ENCODE measurements at regions not wholly inside any gene's neighbourhood (a gene's known extent, or its start where the extent isn't known, plus 50 kb on each side); places are given as distances from the start of the nearest gene placed in this dataset.

DNA sequence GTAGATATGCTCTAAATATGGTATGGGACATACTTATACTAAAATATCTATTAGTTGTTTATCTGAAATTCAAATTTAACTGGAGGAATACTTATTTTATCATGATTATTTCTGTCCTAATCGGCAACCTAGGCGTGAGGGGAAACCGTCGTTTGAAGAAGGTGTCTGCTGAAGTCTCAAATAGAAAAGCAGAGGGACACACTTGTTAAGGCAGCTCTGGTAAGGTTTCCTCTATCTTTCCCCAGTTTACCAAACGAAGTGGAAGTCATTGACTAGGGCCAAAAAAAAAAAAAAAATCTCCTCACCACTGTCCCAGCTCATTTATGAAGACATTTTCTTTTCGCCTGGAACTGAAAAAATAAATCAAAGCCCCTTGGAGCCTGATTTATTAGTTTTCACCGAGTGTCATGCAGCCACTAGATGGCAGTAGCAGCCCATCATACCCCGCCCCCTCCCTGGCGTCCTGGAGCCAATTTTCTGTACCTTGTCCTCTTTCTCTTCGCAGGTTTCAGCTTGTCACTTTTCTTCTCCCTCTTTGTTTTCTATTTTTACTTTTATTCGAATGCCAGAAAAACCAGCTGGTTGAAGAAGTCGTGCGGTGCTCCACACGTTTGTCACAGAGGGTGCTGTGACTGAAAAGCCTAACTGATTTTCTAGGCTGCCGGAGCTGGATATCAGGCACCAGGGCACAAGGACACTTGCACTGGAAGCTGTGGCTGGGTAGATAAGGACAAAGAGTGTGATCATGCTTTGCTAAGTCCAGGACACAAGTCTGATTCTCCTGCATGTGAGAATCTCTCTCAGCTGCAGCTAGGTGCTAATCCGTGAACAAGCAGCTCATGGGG lies 238.7 kb downstream of the ZPLD1 start:
- DNase-seq (ENCODE audit: low read depth) = no peak
- Histone ChIP-seq H3K36me3 (ENCODE audit: control insufficient read depth, insufficient read depth, low read length) (no peaks in the 10 kb centered on the region), H3K27me3 (ENCODE audit: control insufficient read depth, insufficient read depth, low read length) (no peaks in the 10 kb centered on the region), H3K4me3 (ENCODE audit: low read depth, low read length) (no peak overlapping the region)
- TF ChIP-seq, protein P1, sequence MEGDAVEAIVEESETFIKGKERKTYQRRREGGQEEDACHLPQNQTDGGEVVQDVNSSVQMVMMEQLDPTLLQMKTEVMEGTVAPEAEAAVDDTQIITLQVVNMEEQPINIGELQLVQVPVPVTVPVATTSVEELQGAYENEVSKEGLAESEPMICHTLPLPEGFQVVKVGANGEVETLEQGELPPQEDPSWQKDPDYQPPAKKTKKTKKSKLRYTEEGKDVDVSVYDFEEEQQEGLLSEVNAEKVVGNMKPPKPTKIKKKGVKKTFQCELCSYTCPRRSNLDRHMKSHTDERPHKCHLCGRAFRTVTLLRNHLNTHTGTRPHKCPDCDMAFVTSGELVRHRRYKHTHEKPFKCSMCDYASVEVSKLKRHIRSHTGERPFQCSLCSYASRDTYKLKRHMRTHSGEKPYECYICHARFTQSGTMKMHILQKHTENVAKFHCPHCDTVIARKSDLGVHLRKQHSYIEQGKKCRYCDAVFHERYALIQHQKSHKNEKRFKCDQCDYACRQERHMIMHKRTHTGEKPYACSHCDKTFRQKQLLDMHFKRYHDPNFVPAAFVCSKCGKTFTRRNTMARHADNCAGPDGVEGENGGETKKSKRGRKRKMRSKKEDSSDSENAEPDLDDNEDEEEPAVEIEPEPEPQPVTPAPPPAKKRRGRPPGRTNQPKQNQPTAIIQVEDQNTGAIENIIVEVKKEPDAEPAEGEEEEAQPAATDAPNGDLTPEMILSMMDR (IDR thresholded peaks at IDR 0.05; ENCODE audit: insufficient read depth, low read depth, low read length) = peak; percentile 88
- CTCF ChIA-PET = interaction anchor here (0.5 to 5.9 kb wide), 23 partner anchors 9 to 1275 kb away, joined by 3 to 44 read pairs (median 5); no protein-coding TSS in a partner anchor
- POLR2A ChIA-PET = interaction anchor here (0.7 kb wide), 1 partner anchor 30 kb away, joined by 5 read pairs; no protein-coding TSS in a partner anchor

DNA sequence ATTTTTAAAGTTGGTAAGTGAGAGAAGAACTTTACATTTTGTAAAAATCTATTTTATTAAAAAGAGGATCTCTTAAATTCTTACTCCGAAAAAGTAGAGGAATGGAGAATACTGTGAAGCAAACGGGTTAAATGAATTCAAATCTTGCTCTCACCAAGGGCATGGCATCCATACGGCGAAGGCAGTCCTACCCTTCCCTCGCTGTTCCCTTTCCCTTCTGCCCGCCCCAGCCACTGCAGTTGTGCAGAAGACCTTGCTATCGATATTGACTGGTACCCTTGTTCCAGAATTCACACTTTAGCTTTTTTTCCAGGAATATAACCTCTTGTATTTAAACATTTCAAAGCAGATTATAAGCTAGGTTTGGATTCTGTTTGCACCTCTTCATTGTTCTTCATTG lies 239.5 kb downstream of the ZPLD1 start:
- TF ChIP-seq, protein P1 (IDR thresholded peaks at IDR 0.05; ENCODE audit: insufficient read depth, low read depth, low read length) = no peak
- H3K27me3 ChIP-seq (ENCODE audit: control insufficient read depth, insufficient read depth, low read length) = no peaks in the 10 kb centered on the region
- no peak for DNase-seq (ENCODE audit: low read depth)
- POLR2A ChIA-PET = no interaction called here
- no peaks in the 10 kb centered on the region for H3K36me3 ChIP-seq (ENCODE audit: control insufficient read depth, insufficient read depth, low read length)
- no peak overlapping the region for H3K4me3 ChIP-seq (ENCODE audit: low read depth, low read length)
- CTCF ChIA-PET = interaction anchor here (0.6 to 5.9 kb wide), 13 partner anchors 9 to 117 kb away, joined by 3 to 44 read pairs (median 5); no protein-coding TSS in a partner anchor

DNA sequence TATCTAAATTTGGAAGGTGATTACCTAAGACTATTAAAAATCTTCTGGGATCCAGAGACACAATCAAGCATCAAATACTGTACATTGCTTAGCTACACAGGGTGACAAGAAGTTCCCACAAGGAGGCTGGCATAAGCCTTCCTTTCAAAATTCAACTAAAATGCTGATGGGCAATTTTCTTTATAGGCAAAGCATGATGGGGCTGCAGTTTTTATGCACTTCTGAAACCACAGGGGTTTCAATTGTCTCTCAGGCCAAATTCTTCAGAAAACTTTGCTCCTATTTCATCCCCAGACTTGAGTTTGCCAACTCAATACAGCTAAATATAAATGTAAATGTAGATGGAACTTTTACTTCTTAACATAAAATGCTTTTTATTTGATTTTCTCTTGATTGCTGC lies 241.6 kb downstream of the ZPLD1 start:
- Histone ChIP-seq H3K4me3 (ENCODE audit: low read depth, low read length) (no peak overlapping the region), H3K36me3 (ENCODE audit: control insufficient read depth, insufficient read depth, low read length) (no peaks in the 10 kb centered on the region), H3K27me3 (ENCODE audit: control insufficient read depth, insufficient read depth, low read length) (no peaks in the 10 kb centered on the region)
- no peak for DNase-seq (ENCODE audit: low read depth)
- POLR2A ChIA-PET = no interaction called here
- CTCF ChIA-PET = interaction anchor here (0.8 to 1.2 kb wide), 2 partner anchors 33 to 65 kb away, joined by 3 to 4 read pairs; no protein-coding TSS in a partner anchor
- TF ChIP-seq, protein P1 (IDR thresholded peaks at IDR 0.05; ENCODE audit: insufficient read depth, low read depth, low read length) = no peak

DNA sequence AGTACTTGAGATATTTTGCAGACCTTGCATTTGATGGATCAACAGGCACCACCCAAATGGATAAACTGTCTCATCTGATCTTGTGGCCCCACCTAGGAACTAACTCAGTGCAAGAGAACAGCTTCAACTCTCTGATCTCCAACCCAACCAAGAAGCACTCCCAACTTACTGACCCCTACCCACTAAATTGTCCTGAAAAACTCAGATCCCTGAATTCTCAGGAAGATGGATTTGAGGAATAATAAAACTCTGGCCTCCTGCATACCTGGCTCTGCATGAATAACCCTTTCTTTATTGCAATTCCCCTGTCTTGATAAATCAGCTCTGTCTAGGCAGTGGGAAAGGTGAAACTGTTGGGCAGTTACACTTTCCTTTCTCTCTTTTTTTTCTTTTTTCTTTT lies 247.9 kb downstream of the ZPLD1 start:
- no peaks in the 10 kb centered on the region for H3K36me3 ChIP-seq (ENCODE audit: control insufficient read depth, insufficient read depth, low read length)
- ChIA-PET CTCF (no interaction called here), POLR2A (no interaction called here)
- no peak overlapping the region for H3K4me3 ChIP-seq (ENCODE audit: low read depth, low read length)
- DNase-seq (ENCODE audit: low read depth) = no peak
- no peaks in the 10 kb centered on the region for H3K27me3 ChIP-seq (ENCODE audit: control insufficient read depth, insufficient read depth, low read length)
- TF ChIP-seq, protein P1 (IDR thresholded peaks at IDR 0.05; ENCODE audit: insufficient read depth, low read depth, low read length) = no peak

DNA sequence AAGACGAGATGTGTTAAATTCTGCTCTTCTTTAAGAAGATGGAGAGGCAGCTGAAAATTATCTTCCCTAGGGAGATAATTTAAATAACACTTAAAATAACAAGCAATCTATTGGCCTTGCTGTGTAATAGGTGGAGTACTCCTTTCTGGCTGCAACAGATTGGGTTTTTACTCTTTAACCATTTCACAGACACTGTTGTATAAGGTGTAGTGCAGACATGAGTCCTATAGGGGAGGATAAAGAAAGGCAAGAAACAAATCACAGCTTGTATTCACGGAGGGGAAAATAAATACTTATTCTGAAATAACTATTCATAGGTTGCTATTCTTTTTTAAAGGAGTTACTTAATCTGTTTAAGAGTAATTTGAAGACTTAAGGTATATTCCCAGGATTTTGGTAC lies 252.0 kb downstream of the ZPLD1 start:
- POLR2A ChIA-PET = no interaction called here
- CTCF ChIA-PET = no interaction called here
- TF ChIP-seq, protein P1 (IDR thresholded peaks at IDR 0.05; ENCODE audit: insufficient read depth, low read depth, low read length) = no peak
- H3K36me3 ChIP-seq (ENCODE audit: control insufficient read depth, insufficient read depth, low read length) = no peaks in the 10 kb centered on the region
- H3K27me3 ChIP-seq (ENCODE audit: control insufficient read depth, insufficient read depth, low read length) = no peaks in the 10 kb centered on the region
- no peak for DNase-seq (ENCODE audit: low read depth)
- no peak overlapping the region for H3K4me3 ChIP-seq (ENCODE audit: low read depth, low read length)

All from BJ (cell line).